GM19452 (cell line): ENCODE measurements at regions not wholly inside any gene's neighbourhood (a gene's known extent, or its start where the extent isn't known, plus 50 kb on each side); places are given as distances from the start of the nearest gene placed in this dataset.

Experiments
- ATAC-seq: cut with Tn5 transposase; IDR thresholded peaks from one replicate; pipeline ENCODE4 v1.9.1; 2021; ENCODE audit not compliant: unreplicated experiment

DNA sequence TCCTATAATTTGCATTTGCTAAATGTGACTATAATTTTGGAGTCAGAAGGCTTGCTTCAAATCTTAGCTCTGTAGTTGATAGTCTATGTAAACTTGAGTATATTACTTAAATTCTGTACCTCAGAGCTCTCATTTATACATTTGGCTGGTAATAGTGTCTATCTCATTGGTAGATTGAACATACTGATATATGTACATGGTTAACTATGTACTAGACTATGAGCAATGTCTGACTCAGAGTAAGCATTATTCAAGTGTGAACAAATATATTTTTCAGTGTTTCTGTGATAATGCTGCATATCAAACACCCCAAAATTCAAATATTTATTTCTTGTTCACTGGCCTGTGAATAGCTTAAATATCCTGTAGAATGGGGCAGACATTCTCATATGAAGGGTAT is 1568.9 kb upstream of the PABPC4L start:
- no peak for ATAC-seq

DNA sequence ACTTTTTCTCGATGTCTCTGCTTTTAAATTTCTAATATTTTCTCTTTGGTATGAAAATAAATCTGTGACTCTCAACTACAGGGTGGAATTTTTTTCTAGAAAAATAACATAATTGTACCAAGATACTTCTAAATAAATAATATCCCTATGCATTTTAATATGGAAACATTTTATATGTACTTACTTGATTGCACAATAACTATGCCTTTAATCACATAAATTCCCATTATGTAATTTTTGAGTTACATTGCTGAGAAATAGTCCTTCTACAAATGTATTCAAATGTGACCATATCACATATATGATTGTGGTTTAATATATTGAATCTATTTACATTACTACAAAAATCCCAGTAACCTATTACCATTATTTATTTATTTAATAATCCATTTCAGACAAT is 1543.3 kb upstream of the PABPC4L start:
- no peak for ATAC-seq

DNA sequence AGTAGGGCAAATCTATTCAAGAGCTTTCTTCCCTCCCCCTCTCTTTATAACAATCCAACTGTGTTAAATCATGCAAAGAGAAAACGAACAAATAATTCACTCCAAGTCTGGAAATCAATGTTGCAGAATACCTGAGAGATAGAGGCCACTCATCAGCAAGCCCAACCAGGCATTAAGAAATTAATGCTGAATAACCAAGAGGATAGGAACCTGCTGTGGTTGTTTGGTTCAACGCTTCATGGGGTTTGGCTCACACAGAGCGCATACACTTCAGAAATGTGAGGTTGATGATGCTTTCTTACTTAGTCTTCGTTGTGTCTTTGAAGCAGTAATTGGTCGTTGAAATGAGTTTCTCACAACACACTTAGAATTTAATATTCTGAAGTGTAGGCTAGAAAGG is 1540.0 kb upstream of the PABPC4L start:
- no peak for ATAC-seq

DNA sequence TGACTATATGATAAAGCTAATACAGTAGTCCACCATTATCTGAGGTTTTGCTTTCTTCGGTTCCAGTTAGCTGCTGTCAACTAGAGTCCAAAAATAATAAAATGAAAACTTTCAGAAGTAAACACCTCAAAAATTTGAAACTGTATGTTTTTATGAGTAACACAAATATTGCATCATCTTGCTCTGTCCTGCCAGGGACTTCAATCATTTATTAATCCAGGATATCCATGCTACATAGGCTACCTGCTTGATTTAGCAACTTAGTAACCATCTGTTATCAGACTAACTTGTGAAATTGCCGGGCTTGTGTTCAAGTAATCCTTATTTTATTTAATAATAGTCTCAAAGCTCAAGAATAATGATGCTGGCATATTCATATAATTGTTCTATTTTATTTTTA is 1537.8 kb upstream of the PABPC4L start:
- no peak for ATAC-seq

DNA sequence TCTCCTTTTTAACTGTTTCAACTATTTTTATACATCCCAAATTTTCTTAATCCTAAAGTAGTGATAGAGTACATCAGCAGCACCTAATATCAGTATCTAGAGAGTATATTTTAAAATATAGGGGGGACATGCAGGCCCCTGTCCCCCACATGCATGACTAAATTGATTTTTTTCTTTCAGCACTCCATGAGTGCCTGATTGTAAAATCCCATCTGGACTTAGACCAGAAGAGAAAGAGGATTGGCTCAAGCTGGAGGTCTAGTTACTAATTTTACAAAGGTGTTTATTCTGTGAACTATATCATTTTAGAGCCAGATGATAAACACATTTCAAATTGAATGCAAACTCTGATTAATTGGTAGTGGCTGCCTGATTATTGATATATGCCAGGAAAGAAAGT is 1533.9 kb upstream of the PABPC4L start:
- no peak for ATAC-seq

DNA sequence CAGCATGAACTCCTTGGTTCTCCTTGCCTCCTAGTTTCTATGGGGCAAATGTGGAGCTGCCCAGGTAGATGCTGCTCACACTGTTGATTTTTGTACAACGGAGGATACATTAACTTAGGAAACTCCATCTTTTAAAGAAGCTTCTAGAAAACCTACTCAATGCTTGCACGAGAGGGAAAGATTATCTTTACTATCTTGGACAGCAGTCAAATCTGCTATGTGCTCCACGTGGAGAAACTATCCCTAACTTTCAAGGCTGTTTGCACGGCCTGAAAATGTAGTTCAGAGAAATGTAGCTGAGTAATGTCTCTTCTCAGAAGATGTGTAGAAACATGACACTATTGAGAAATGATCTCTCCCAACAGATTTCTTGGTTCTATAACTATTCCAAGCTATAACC is 1530.9 kb upstream of the PABPC4L start:
- ATAC-seq = no peak

DNA sequence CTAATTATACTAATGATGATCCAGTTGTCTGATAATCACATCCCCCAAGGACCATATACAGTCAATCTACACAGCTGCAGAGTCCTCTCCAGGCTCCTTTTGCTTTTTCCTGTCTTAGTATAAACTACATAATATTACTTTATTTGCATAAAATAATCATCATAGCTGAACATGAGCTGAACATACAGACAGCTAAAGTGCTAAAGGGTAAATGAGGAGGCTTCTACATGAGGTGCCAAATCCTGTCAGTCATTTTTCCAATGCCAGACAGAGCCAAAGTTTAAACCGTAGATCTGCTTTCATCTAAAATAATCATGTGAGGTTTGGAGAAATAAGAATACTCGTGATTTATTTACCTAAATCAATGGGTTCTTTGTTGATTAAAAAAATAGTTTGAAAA is 1530.1 kb upstream of the PABPC4L start:
- no peak for ATAC-seq

DNA sequence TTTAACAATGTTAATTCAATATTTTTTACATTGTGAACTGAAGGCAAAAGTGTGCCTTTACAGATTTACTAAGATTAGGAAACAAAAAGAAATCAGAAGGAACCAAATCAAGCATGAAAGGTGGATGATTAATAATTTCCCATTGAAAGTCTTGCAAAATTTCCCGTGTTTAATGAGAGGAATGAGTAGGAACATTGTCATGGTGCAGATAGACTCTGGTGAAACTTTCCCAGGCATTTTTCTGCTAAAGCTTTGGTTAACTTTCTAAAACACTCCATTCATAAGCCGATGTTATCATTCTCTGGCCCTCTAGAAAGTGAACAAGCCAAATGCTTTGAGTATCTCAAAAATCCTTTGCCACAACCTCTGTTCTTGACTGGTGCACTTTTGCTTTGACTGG is 1522.8 kb upstream of the PABPC4L start:
- no peak for ATAC-seq

DNA sequence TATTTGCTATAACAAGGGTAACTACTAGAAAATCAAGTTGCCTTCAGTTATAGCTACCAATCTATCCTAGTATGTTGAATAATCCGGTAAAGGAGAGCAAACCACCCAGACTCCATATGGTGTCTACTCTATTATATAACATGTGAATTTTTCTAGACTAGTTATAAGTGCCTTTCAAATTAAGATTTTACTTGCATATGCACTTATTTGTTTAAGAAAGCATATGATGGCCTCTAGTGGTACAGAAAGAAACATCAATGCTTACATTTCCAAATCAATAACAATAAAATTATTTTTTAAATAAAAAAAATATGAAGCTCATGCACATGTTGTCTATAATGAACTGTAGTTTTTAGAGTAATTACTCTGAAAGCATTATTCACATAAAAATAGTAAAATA is 1516.4 kb upstream of the PABPC4L start:
- no peak for ATAC-seq

DNA sequence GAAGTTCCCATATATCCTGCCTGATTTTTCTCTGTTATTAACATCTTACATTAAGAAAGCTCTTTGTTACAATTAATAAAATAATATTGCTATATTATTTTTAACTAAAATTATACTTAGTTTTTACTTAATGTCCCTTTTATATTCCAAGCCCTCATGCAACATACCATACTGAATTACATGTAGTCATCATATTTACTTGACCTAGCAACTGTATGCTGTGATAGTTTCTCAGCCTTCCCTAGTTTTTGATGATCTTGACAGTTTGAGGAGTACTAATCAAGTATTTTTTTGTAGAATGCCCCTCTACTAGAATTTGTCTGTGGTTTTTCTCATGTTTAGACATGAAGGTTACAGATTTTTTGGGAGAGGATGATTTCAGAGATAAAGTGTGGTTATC is 1503.8 kb upstream of the PABPC4L start:
- ATAC-seq = no peak

DNA sequence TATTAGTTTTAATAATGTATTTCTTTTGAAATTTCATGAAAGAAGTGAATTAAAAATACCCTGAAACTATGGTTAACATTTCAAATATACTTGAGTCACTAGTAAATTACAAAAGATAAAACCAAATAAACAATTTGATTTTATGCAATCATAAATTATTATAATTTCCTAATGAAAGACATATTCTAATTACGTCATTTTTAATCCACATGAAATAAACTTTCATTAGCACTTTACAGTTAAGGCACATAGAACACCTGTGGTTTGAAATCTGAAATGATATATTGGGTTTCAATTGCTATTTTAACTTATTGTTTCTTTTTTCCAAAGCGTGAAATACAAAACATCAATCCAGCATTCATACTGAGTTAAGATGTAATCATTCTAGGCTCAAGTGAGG is 1492.5 kb upstream of the PABPC4L start:
- no peak for ATAC-seq

DNA sequence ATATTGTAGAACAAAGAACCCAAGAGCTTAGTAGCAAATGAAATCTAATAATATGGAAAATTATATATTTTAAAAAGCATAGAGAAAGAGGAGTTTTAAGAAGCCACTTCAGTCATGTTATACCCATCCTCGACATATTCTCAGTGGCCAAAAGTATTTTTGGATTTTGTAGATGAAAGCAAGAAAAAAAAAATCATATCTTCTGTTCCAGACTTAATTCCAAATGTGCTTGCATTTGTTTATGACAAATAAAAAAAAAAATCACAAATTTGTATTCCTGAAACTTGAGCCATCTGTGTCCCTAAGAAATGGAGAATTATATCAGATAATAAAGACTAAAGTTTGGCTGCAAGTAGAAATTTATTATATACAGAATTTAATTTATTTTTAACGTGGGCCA is 1482.4 kb upstream of the PABPC4L start:
- ATAC-seq = no peak

DNA sequence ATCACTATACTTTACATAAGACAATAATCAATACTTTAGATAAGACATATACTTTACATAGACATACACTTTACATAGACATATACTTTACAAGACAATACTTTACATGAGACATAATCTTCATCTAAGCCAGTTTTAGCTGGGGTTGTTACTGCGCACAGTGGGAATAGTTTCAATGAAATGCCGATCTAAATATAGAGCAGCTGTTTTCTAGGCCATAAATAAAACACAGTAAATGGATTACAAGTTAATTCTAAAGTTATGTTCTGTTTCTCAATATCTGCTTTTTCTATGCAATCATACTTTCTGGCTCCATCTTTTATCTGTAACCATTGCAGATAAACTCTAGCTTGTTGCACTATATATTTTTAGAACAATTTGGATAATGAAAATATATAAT is 1470.6 kb upstream of the PABPC4L start:
- no peak for ATAC-seq

DNA sequence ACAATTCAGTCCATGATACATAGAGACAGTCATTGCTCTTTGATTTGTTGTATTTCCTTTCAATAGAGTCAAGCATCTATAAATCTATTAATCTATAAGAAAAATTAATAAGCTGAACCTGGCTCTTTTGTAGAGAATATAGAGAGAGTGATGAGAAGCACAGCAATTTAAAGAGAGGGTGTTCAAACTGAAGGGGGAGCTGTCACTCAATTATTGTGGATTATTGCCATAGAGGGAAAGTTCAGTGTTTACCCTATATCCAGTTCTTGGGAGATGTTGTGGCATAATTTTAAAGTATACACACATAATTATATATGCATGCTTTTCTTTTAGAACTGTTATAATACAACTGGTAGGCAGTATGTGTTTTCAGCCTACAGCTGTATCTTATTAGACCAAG is 1469.0 kb upstream of the PABPC4L start:
- no peak for ATAC-seq
